Stimulated activated CD8-positive, alpha-beta memory T cell treated with anti-CD3 and anti-CD28 coated beads, Interleukin-2, amount 100 ng/mL, for 48 hours (primary cell): ENCODE measurements at regions not wholly inside any gene's neighbourhood (a gene's known extent, or its start where the extent isn't known, plus 50 kb on each side); places are given as distances from the start of the nearest gene placed in this dataset.

Experiments used
- DNase-seq, 2 donors: peaks; one replicate each; pipeline ENCODE4 v3.0.0-alpha.2; 2020; ENCODE audit warnings: low read depth in 2 of 2

GRCh38 chr15:45743426-45744235 lies 108.8 kb downstream of the SQOR start:
- DNase-seq, result no peak

GRCh38 chr15:45744236-45744589 lies 109.4 kb downstream of the SQOR start:
- DNase-seq, result no peak

DNA sequence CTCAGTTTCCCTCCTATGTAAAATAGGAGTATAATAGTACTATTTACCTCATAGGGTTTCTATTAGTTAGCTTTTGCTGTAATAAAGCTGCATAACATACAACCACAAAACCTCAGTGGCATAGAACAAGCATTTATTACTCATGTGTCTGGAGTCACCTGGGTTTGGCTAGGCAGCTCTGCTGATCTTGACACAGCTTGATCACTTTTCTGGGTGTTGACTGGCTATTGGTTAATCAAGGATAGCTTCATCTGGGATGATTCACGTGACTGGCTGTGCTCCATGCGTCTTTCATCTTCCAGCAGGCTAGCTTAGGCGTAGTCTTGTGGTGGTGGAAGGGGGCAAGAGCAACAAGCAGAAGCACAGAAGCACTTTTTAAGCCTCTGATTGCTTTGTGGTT lies 112.6 kb downstream of the SQOR start:
- no peak for DNase-seq

DNA sequence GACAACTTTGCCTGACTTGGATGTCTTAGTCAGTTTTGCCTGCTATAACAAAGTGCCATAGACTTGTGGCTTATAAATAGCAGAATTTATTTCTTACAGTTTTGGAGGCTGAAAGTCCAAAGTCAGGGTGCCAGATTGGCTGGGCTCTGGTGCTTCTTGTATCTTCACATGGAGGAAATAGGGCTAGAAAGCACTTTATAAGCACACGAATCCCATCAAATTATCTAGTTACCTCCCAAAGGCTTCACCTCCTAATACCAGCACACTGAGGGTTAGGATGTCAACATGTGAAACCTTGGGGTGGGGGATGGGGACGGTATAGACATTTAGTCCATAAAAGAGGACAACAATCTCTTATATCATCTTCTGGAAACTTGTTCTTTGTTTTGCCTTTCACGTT lies 116.8 kb downstream of the SQOR start:
- no peak for DNase-seq

GRCh38 chr15:45759936-45760335 lies 125.1 kb downstream of the SQOR start:
- DNase-seq, result no peak

GRCh38 chr15:45762726-45763125 lies 127.9 kb downstream of the SQOR start:
- DNase-seq, result no peak

DNA sequence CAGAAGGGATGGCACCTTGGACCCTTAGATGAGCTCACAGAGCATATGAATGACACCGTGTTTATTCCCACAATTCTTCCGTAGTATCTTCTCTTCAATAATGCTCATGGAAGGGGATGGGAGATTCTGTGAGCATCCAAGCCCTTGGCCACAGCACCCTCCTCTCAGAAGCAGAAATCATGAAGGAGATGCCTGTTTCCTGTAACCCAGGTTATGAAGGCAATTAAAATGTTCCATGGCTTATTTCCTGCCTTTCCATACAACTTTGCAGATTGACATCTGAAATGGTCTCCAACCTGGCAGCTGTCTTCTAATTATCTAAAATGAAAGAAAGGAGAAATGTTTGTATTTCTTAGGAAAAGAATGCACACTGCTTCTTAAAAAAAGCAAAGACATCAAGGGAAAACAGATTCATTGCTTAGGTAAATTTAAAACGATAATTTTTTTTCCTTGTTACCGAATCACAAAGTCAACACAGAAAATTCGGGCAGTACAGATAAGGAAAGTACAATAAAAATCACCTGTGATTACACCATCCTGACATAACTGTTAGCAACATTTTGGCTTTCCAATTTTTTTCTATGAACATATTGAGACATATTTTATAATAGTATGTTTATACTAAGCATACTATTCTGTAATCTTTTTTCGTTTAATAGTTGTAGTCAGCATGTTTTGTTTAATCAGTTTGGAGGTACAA lies 128.5 kb downstream of the SQOR start:
- no peak for DNase-seq

DNA sequence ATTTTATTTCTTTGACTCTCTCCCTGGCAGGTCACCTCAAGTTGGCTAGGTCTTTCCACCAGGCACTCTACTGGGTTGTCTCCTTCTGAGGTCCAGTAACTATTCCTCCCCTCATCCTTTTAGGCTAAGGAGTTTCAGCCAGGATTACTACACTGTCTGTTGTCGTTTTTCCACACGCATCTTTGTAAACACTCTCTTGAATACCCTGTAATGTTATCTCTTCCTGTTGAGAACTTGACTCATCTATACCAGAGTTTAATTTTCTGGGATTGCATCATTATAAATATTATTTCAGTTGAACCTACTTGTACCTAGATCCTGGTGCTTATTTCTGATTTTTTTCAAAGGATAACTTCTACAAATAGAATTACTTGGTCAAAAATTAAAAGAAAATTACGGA lies 138.3 kb downstream of the SQOR start:
- no peak for DNase-seq

- DNase-seq, result no peak
Observed at GRCh38 chr15:45776772-45777171, 141.9 kb downstream of the SQOR start.

GRCh38 chr15:45777781-45778180 lies 143.0 kb downstream of the SQOR start:
- DNase-seq, result no peak

DNA sequence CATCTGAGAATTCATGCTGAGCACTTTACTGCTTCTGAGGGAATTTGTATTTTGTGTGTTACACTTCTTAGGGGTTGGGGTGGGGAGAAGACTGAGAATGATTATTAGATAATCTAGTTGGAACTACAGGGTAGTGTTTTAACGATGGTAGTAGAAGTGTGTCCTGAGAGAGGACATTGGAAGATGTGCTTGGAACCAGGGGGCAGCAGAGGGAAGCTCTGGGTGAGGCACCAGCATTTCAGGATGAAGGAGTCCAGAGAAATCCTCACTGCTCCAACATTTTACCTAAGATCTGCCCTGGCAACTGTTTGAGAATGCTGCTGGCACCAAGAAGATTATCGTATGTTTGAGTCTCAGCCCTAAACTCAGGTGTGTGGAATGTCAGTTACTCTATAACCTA lies 145.5 kb downstream of the SQOR start:
- no peak for DNase-seq

GRCh38 chr15:45784656-45785055 lies 149.8 kb downstream of the SQOR start:
- DNase-seq, result no peak

DNA sequence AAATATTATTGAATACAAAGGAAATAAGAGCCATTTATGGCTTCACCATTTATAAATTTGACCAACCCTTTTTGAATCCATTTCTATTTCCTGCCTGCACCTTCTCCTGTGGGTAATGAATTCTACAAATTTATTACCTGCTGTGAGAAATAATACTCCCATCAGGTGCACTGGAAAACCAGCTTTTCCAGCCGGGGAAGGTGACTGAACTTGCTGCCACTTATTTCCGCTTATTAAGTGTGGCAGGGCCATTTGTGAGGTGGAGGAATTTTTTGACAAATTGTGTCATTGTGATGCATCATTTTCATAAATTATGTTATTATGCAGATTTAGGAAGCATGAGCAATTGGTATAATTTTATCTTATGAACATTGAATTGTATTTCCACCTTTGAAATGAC lies 151.1 kb downstream of the SQOR start:
- no peak for DNase-seq

GRCh38 chr15:45790325-45790943 lies 155.6 kb downstream of the SQOR start:
- no peak for DNase-seq

GRCh38 chr15:45794304-45794703 lies 159.5 kb downstream of the SQOR start:
- no peak for DNase-seq

GRCh38 chr15:45794712-45795439 lies 160.0 kb downstream of the SQOR start:
- no peak for DNase-seq

- DNase-seq, result no peak
Observed at GRCh38 chr15:45795440-45796069, 160.7 kb downstream of the SQOR start.

GRCh38 chr15:45796433-45796832 lies 161.6 kb downstream of the SQOR start:
- no peak for DNase-seq

GRCh38 chr15:45799508-45799907 lies 164.7 kb downstream of the SQOR start:
- no peak for DNase-seq

- DNase-seq, result no peak
Observed at GRCh38 chr15:45801543-45801942, 166.7 kb downstream of the SQOR start.

- DNase-seq, result no peak
Observed at GRCh38 chr15:45802140-45802539, 167.3 kb downstream of the SQOR start.

DNA sequence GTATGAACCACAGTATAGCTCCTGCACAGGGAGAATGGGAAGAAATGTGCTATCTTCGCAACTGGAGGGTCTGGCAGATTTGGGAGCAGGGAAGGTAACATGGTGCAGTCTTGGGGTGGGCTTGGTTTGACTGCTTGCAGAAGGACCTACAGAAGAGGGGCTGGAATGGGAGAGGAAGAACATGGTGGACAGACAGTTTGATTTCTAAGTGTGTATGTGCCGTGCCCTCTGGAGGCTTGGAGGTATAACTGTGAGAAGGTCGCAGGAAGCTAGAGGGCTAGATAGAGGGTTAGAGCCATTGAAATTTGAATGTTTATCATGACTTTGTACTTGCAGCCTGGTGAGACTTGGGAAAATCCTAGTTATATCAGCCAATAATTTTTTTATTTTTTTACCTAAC lies 169.2 kb downstream of the SQOR start:
- DNase-seq, result no peak
